Kidney (tissue), 13 donors: ENCODE measurements at regions not wholly inside any gene's neighbourhood (a gene's known extent, or its start where the extent isn't known, plus 50 kb on each side); places are given as distances from the start of the nearest gene placed in this dataset.

Source experiments
- DNase-seq, 5 donors: peaks; one replicate each; pipeline ENCODE4 v3.0.0-alpha.2; 2013 to 2020
- FAIRE-seq: peaks from 2 replicates; lab custom pipeline; 2012; peaks lifted over from hg19 to GRCh38; lab: Jason Lieb, UNC
- H3K27ac ChIP-seq, 2 donors: one replicate each; pipeline ENCODE4 v1.7.0; 2013; ENCODE audit warnings: low read depth in 2 of 2, low read length in 2 of 2, inconsistent platforms in 1 of 2
- H3K27me3 ChIP-seq: one replicate; pipeline ENCODE4 v1.7.1; 2013; ENCODE audit warnings: low read length, inconsistent platforms; ENCODE audit not compliant: control insufficient read depth, insufficient read depth
- H3K36me3 ChIP-seq, 3 donors: one replicate each; pipeline versions ENCODE4 v1.7.0 to v1.7.1; 2013; ENCODE audit warnings: low read length in 3 of 3, control low read depth in 1 of 3, inconsistent platforms in 1 of 3; ENCODE audit not compliant: insufficient read depth in 3 of 3, control insufficient read depth in 2 of 3
- H3K4me1 ChIP-seq, 3 donors: one replicate each; pipeline versions ENCODE4 v1.7.0 to v1.7.1; 2013; ENCODE audit warnings: low read length in 3 of 3, inconsistent platforms in 1 of 3, low read depth in 1 of 3; ENCODE audit not compliant: control insufficient read depth in 2 of 3, insufficient read depth in 2 of 3
- H3K4me3 ChIP-seq, 3 donors: one replicate each; pipeline versions ENCODE4 v1.7.0 to v1.8.1; 2013; ENCODE audit warnings: low read length in 3 of 3, control low read depth in 1 of 3, inconsistent platforms in 1 of 3
- H3K9ac ChIP-seq, 3 donors: one replicate each; pipeline versions ENCODE4 v1.7.0 to v1.7.1; 2013; ENCODE audit warnings: low read length in 3 of 3, control low read depth in 1 of 3, inconsistent platforms in 1 of 3
- H3K9me3 ChIP-seq, 3 donors: one replicate each; pipeline versions ENCODE4 v1.7.0 to v1.7.1; 2013; ENCODE audit warnings: low read length in 3 of 3, control low read depth in 1 of 3, inconsistent platforms in 1 of 3; ENCODE audit not compliant: control insufficient read depth in 2 of 3, insufficient read depth in 1 of 3
- intact Hi-C: fragments of 100-400 bp; cut with DNase I; formaldehyde crosslinking; loops from one replicate; pipeline ENCODE4 v1.11.1; 2022
- TF ChIP-seq, protein P1 (sequence below): IDR thresholded peaks from 3 replicates; pipeline ENCODE4 v1.5.1; 2012; ENCODE audit warnings: mild to moderate bottlenecking, moderate library complexity, borderline replicate concordance; ENCODE audit not compliant: insufficient read depth; ENCODE audit errors: extremely low read depth
- donor health status: control.
- donor health status: control.
- donor health status: control.
- donor health status: control.
- donor health status: control.
- donor health status: DM: yes; HTN: yes; CAD: no.
- donor health status: Normal renal cell carcinoma (clear cell type).

DNA sequence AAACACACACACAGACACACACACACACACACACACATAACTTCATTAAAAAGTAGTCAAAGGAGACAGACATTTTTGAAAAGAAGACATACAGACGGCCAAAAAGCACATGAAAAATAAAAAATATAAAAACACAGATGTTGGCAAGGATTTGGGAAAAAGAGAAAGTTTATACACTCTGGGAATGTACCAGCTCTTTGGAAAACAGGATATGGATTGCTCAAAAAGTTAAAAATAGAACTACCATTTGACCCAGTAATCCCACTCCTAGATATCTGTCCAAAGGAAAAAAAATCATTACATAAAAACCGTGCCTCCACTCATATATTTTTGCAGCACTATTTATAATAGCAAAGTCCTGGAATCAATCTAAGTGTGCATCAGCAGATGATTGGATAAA, 128.4 kb upstream of the C21orf91 start:
- Histone ChIP-seq H3K9ac (no peak overlapping the region), H3K9me3 (no peaks in the 10 kb centered on the region), H3K36me3 (no peaks in the 10 kb centered on the region), H3K4me3 (no peak overlapping the region), H3K4me1 (no peaks in the 10 kb centered on the region), H3K27ac (no peak overlapping the region), H3K27me3 (no peaks in the 10 kb centered on the region)
- DNase-seq (no peak), FAIRE-seq (no peak)
- intact Hi-C loops, result no loop called here
- TF ChIP-seq, protein P1, sequence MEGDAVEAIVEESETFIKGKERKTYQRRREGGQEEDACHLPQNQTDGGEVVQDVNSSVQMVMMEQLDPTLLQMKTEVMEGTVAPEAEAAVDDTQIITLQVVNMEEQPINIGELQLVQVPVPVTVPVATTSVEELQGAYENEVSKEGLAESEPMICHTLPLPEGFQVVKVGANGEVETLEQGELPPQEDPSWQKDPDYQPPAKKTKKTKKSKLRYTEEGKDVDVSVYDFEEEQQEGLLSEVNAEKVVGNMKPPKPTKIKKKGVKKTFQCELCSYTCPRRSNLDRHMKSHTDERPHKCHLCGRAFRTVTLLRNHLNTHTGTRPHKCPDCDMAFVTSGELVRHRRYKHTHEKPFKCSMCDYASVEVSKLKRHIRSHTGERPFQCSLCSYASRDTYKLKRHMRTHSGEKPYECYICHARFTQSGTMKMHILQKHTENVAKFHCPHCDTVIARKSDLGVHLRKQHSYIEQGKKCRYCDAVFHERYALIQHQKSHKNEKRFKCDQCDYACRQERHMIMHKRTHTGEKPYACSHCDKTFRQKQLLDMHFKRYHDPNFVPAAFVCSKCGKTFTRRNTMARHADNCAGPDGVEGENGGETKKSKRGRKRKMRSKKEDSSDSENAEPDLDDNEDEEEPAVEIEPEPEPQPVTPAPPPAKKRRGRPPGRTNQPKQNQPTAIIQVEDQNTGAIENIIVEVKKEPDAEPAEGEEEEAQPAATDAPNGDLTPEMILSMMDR, result no peak

DNA sequence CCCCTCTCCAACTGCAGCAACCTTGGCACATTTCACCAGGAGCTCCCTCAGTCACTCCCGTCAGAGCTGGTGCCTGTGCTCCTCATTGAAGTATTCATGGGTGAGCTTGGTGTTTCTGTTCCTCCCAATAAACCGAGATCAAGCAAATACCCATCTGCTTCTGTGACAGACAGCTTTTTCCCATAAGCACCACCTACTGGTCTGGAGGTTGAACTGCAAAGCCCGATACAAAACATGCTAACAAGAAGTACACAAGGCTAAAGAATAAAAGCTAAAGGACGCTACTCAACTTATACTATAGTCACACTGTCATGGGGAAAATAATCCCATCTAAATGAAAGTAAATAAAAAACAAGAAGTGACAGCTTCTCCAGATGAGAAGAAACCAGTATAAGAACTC, 111.9 kb upstream of the C21orf91 start:
- Histone ChIP-seq H3K36me3 (no peaks in the 10 kb centered on the region), H3K4me3 (no peak overlapping the region), H3K27me3 (no peaks in the 10 kb centered on the region), H3K4me1 (no peaks in the 10 kb centered on the region), H3K27ac (no peak overlapping the region), H3K9ac (no peak overlapping the region), H3K9me3 (no peaks in the 10 kb centered on the region)
- intact Hi-C loops, result no loop called here
- no peak for DNase-seq
- TF ChIP-seq, protein P1, result no peak
- FAIRE-seq, result no peak

DNA sequence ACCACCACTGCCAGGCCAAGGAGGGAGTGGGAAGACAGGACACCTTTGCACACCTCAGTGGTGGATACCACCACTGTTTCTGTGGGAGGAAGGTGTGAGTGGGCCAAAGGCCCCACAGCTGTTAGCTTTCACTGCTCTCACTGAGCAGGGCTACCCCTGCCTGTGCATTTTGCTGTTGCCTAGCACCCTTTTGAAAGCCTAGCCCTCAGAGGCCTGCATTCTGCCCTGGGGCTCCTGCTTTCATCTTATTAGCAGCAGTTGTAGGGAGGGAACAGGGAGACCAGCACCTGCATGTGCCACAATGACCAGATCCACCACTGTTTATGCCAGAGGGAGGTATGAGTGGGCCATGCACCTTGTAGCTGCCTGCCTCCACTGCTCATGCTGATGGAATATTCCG, 110.9 kb upstream of the C21orf91 start:
- no peaks in the 10 kb centered on the region for H3K36me3 ChIP-seq
- no peak overlapping the region for H3K4me3 ChIP-seq
- peak in 4 of 5 donors; percentile 29 to 48 (median 38) for DNase-seq
- H3K9me3 ChIP-seq, result no peaks in the 10 kb centered on the region
- no peak for FAIRE-seq
- intact Hi-C loops, result no loop called here
- no peaks in the 10 kb centered on the region for H3K4me1 ChIP-seq
- TF ChIP-seq, protein P1, result no peak
- H3K9ac ChIP-seq, result no peak overlapping the region
- H3K27ac ChIP-seq, result no peak overlapping the region
- H3K27me3 ChIP-seq, result no peaks in the 10 kb centered on the region

DNA sequence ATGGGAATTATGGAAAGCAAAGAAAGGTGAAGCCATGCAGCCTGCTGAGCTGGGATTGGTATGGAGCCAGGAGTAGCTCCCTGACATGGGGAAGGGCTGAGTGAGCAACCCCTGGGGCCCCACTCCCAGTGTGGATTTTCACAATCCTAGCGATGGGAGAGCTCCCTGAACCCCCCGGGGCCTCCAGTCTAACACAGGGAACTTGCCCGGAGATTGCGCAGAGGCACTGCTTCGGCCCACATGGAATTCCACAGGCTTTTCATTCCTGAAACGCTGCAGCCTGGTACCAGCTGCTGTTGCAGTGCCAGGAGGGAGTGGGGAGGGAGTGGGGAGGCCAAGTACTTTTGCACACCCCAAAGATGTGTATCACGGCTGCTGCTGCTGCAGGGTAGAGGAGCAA, 110.4 kb upstream of the C21orf91 start:
- H3K4me1 ChIP-seq, result no peaks in the 10 kb centered on the region
- TF ChIP-seq, protein P1, result no peak
- no peak overlapping the region for H3K4me3 ChIP-seq
- DNase-seq (peak in 1 of 5 donors; percentile 17), FAIRE-seq (no peak)
- H3K9ac ChIP-seq, result no peak overlapping the region
- intact Hi-C loops, result no loop called here
- no peaks in the 10 kb centered on the region for H3K36me3 ChIP-seq
- no peaks in the 10 kb centered on the region for H3K9me3 ChIP-seq
- no peaks in the 10 kb centered on the region for H3K27me3 ChIP-seq
- H3K27ac ChIP-seq, result no peak overlapping the region
